ENCODE measurements at regions not wholly inside any gene's neighbourhood (a gene's known extent, or its start where the extent isn't known, plus 50 kb on each side); places are given as distances from the start of the nearest gene placed in this dataset.

DNA sequence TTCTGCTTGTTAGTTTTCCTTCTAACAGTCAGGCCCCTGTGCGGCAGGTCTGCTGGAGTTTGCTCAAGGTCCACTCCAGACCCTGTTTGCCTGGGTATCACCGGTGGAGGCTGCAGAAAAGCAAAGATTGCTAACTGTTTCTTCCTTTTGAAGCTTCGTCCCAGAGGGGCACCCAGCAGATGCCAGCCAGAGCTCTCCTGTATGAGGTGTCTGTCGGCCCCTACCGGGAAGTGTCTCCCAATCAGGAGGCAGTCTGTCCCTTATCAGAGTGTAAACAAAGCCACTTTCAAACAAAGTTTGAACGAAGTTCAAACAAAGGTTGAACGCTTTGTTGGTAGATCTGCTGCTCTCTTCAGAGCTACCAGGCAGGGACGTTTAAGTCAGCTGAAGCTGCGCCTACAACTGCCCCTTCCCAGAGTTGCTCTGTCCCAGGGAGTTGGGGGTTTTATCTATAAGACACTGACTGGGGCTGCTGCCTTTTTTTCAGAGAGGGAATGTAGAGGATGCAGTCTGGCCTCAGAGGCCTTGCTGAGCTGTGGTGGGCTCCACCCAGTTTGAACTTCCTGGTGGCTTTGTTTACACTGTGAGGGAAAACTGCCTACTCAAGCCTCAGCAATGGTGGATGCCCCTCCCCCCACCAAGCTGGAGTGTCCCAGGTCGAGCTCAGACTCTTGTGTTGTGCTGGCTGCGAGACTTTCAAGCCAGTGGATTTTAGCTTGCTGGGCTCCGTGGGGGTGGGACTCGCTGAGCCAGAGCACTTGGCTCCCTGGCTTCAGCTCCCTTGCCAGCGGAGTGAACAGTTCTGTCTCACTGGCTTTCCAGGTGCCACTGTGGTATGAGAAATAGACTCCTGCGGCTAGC lies 401.8 kb downstream of the SRGAP2C start:
- no peak overlapping the region for H3K27ac ChIP-seq (replicated peaks)
- DNase-seq (ENCODE audit: low read depth in 1 of 2, low spot score in 1 of 2), result no peak
- TF ChIP-seq, protein P1, sequence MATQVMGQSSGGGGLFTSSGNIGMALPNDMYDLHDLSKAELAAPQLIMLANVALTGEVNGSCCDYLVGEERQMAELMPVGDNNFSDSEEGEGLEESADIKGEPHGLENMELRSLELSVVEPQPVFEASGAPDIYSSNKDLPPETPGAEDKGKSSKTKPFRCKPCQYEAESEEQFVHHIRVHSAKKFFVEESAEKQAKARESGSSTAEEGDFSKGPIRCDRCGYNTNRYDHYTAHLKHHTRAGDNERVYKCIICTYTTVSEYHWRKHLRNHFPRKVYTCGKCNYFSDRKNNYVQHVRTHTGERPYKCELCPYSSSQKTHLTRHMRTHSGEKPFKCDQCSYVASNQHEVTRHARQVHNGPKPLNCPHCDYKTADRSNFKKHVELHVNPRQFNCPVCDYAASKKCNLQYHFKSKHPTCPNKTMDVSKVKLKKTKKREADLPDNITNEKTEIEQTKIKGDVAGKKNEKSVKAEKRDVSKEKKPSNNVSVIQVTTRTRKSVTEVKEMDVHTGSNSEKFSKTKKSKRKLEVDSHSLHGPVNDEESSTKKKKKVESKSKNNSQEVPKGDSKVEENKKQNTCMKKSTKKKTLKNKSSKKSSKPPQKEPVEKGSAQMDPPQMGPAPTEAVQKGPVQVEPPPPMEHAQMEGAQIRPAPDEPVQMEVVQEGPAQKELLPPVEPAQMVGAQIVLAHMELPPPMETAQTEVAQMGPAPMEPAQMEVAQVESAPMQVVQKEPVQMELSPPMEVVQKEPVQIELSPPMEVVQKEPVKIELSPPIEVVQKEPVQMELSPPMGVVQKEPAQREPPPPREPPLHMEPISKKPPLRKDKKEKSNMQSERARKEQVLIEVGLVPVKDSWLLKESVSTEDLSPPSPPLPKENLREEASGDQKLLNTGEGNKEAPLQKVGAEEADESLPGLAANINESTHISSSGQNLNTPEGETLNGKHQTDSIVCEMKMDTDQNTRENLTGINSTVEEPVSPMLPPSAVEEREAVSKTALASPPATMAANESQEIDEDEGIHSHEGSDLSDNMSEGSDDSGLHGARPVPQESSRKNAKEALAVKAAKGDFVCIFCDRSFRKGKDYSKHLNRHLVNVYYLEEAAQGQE (IDR thresholded peaks at IDR 0.05; ENCODE audit: insufficient replicate concordance, low read depth), result no peak
- TF ChIP-seq GABPA (IDR thresholded peaks at IDR 0.05; ENCODE audit: low read depth) (no peak), SPI1 (IDR thresholded peaks at IDR 0.05; ENCODE audit: borderline replicate concordance, low read depth) (no peak), POLR2AphosphoS5 (IDR thresholded peaks at IDR 0.05; ENCODE audit: low read depth) (no peak)
- TF ChIP-seq, protein P2, sequence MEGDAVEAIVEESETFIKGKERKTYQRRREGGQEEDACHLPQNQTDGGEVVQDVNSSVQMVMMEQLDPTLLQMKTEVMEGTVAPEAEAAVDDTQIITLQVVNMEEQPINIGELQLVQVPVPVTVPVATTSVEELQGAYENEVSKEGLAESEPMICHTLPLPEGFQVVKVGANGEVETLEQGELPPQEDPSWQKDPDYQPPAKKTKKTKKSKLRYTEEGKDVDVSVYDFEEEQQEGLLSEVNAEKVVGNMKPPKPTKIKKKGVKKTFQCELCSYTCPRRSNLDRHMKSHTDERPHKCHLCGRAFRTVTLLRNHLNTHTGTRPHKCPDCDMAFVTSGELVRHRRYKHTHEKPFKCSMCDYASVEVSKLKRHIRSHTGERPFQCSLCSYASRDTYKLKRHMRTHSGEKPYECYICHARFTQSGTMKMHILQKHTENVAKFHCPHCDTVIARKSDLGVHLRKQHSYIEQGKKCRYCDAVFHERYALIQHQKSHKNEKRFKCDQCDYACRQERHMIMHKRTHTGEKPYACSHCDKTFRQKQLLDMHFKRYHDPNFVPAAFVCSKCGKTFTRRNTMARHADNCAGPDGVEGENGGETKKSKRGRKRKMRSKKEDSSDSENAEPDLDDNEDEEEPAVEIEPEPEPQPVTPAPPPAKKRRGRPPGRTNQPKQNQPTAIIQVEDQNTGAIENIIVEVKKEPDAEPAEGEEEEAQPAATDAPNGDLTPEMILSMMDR (IDR thresholded peaks at IDR 0.05; ENCODE audit: insufficient read depth, low read length), result no peak
- no peaks in the 10 kb centered on the region for H3K27me3 ChIP-seq (ENCODE audit: insufficient read depth, poor library complexity, severe bottlenecking)
- no peak overlapping the region for H3K4me3 ChIP-seq (replicated peaks; ENCODE audit: insufficient read depth, low read length)

DNA sequence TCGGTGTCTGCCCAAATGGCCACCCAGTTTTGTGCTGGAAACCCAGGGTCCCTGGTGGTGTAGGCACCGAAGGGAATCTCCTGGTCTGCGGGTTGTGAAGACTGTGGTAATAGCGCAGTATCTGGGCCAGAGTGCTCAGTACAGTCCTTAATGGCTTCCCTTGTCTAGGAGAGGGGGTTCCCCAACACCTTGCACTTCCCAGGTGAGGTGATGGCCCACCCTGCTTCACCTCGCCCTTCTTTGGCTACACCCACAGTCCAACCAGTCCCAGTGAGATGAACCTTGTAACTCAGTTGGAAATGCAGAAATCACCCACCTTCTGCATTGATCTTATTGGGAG lies 402.4 kb downstream of the SRGAP2C start:
- Histone ChIP-seq H3K4me3 (replicated peaks; ENCODE audit: insufficient read depth, low read length) (no peak overlapping the region), H3K27me3 (ENCODE audit: insufficient read depth, poor library complexity, severe bottlenecking) (no peaks in the 10 kb centered on the region), H3K27ac (replicated peaks) (no peak overlapping the region)
- no peak for DNase-seq (ENCODE audit: low read depth in 1 of 2, low spot score in 1 of 2)
- TF ChIP-seq POLR2AphosphoS5 (IDR thresholded peaks at IDR 0.05; ENCODE audit: low read depth) (no peak), SPI1 (IDR thresholded peaks at IDR 0.05; ENCODE audit: borderline replicate concordance, low read depth) (no peak), GABPA (IDR thresholded peaks at IDR 0.05; ENCODE audit: low read depth) (no peak)
- TF ChIP-seq, protein P1 (IDR thresholded peaks at IDR 0.05; ENCODE audit: insufficient replicate concordance, low read depth), result no peak
- TF ChIP-seq, protein P2 (IDR thresholded peaks at IDR 0.05; ENCODE audit: insufficient read depth, low read length), result no peak

DNA sequence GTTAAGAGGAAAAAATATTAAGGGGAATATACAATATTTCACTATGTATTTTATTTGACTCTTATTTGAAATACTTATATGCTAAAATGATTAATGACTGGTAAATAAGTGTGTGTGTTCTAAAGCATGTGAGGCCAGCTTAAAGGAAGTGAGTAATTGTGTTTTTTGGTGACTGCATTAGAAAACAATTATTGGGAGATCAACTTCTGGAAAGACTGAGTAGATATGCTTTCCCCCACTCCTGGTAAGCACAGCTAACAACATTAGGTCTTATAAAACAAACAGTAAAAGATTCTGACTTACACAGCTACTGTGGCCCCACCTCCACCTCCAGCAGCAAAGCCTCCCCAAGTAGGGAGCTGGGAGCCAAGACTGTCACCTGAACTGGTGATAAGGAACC lies 403.0 kb downstream of the SRGAP2C start:
- DNase-seq (ENCODE audit: low read depth in 1 of 2, low spot score in 1 of 2), result no peak
- H3K4me3 ChIP-seq (replicated peaks; ENCODE audit: insufficient read depth, low read length), result no peak overlapping the region
- TF ChIP-seq, protein P1 (IDR thresholded peaks at IDR 0.05; ENCODE audit: insufficient replicate concordance, low read depth), result no peak
- TF ChIP-seq, protein P2 (IDR thresholded peaks at IDR 0.05; ENCODE audit: insufficient read depth, low read length), result no peak
- TF ChIP-seq GABPA (IDR thresholded peaks at IDR 0.05; ENCODE audit: low read depth), result no peak
- TF ChIP-seq SPI1 (IDR thresholded peaks at IDR 0.05; ENCODE audit: borderline replicate concordance, low read depth), result no peak
- TF ChIP-seq POLR2AphosphoS5 (IDR thresholded peaks at IDR 0.05; ENCODE audit: low read depth), result no peak
- no peaks in the 10 kb centered on the region for H3K27me3 ChIP-seq (ENCODE audit: insufficient read depth, poor library complexity, severe bottlenecking)
- no peak overlapping the region for H3K27ac ChIP-seq (replicated peaks)
